IgD-negative memory B cell (primary cell): ENCODE measurements at regions not wholly inside any gene's neighbourhood (a gene's known extent, or its start where the extent isn't known, plus 50 kb on each side); places are given as distances from the start of the nearest gene placed in this dataset.

Experiments
- H3K27ac Mint-ChIP-seq, 3 donors: one replicate each; pipeline ENCODE4 v1.8.0; 2020 to 2022; ENCODE audit warnings: mild to moderate bottlenecking in 3 of 3, mixed read lengths in 3 of 3, moderate library complexity in 1 of 3
- H3K27me3 Mint-ChIP-seq: one replicate; pipeline ENCODE4 v1.8.0; 2021; ENCODE audit warnings: mixed read lengths
- H3K36me3 Mint-ChIP-seq: one replicate; pipeline ENCODE4 v1.8.0; 2020; ENCODE audit warnings: mild to moderate bottlenecking, mixed read lengths
- H3K4me1 Mint-ChIP-seq, 3 donors: one replicate each; pipeline ENCODE4 v1.8.0; 2020 to 2022; ENCODE audit warnings: mixed read lengths in 3 of 3, mild to moderate bottlenecking in 1 of 3
- H3K4me3 Mint-ChIP-seq, 4 donors: one replicate each; pipeline ENCODE4 v1.8.0; 2020 to 2022; ENCODE audit warnings: mild to moderate bottlenecking in 4 of 4, mixed read lengths in 4 of 4, moderate library complexity in 3 of 4
- H3K9me3 Mint-ChIP-seq, 3 donors: one replicate each; pipeline ENCODE4 v1.8.0; 2020 to 2021; ENCODE audit warnings: mixed read lengths in 3 of 3, mild to moderate bottlenecking in 1 of 3

DNA sequence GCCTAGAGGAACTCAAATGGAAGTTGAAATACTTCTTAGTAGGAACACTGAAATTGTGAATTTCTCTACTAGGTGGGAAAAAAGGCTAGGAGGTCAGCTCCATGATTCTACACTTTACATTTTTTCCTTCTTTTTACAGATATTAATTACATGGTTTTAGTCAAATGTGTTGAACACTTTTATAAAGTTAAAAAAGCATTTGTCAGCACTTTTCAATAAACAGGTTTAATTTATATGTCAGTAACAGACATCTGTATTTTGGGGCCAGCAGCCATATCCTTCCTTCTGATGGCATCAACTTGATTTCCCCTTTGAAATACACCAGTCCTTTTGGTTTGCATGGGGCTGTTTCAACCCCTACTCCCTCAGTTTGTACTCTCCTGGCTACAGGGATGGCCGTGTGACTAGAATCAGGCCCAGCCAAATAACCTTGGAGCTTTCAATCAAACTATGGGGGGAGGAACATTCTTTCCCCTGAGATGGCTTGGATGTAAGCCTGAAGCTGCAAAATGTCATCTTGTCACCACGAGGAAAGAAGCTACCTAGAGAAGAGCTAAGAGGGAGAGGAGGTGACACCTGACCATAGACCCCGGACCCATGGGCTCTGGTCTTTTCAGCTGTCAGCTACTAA lies 171.0 kb upstream of the NEBL start:
- H3K9me3 Mint-ChIP-seq = no peaks in the 10 kb centered on the region
- H3K4me1 Mint-ChIP-seq = no peaks in the 10 kb centered on the region
- H3K27ac Mint-ChIP-seq = no peak overlapping the region
- H3K4me3 Mint-ChIP-seq = no peak overlapping the region
- H3K27me3 Mint-ChIP-seq = peaks cover 2% of the 10 kb centered on the region
- no peaks in the 10 kb centered on the region for H3K36me3 Mint-ChIP-seq

DNA sequence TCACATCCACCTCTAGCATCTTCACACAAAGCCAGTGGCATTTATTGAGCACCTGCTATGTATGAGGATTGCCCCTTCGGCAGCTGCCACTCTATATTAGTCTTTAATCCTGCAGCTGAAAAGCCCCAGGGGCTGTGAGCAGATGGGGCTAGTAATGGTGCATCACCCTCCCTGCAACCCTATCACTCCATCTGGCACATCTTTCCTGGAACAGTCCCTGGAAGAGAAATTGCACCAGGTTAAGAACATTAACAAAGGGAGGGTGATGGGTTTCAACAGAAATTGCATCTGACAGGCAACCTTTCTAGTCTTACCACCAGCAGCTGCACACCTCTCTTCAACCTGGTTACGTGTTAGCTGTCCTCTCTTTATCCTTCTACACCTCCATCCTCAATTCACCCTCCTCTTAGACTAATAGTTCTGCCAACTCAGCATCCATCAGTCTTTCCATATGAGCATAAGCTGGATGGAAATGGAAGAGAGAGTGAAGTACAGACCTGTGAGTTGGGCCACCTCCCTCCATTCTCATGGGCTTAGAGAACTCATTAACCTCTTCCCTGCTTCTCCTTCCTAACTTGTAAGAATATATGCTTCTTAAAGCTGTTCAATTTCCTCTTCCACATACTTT lies 168.6 kb upstream of the NEBL start:
- Mint-ChIP-seq H3K4me3 (no peak overlapping the region), H3K27ac (no peak overlapping the region), H3K9me3 (peaks cover 0 to under 1% (median under 1%) of the 10 kb centered on the region in 3 donors), H3K27me3 (peaks cover 2% of the 10 kb centered on the region), H3K4me1 (peaks cover 0 to 1% (median 0%) of the 10 kb centered on the region in 3 donors), H3K36me3 (no peaks in the 10 kb centered on the region)

DNA sequence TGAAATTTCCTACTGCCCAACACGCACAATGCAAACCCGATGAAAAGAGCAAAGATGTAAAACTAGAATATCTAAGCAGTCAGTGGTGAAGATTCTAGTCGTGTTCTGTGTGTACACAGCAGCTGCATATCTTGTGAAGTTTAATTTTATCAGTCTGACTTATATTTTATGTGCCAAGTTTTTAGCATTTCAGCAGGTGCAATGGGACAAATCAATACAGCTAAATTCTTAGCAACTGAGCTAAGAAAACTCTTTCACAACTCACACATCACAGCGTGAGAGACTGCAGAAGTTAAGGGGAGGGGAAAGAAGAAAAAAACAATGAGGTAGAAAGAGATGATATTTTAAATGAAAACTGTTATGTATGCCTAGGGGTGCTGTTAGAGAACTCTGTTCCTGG lies 164.9 kb upstream of the NEBL start:
- peaks cover 4 to 9% (median 4%) of the 10 kb centered on the region in 3 donors for H3K9me3 Mint-ChIP-seq
- H3K36me3 Mint-ChIP-seq = peaks cover 2% of the 10 kb centered on the region
- H3K27me3 Mint-ChIP-seq = no peaks in the 10 kb centered on the region
- no peak overlapping the region for H3K27ac Mint-ChIP-seq
- no peak overlapping the region for H3K4me3 Mint-ChIP-seq
- H3K4me1 Mint-ChIP-seq = peaks cover 0 to 1% (median 0%) of the 10 kb centered on the region in 3 donors

DNA sequence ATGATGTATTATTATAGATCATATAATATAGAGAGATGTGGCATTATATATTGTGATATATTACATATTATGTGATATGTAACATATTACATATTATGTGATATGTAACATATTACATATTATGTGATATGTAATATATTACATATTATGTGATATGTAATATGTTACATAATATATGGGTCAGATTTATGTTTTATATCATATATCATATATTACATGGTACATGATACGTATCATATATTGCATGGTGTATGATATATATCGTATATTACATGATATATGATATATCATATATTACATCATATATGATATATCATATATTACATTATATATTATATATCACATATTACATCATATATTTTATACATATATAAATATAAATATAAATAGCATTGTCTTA lies 164.1 kb upstream of the NEBL start:
- Mint-ChIP-seq H3K36me3 (peaks cover 2% of the 10 kb centered on the region), H3K4me1 (peaks cover 0 to 1% (median 0%) of the 10 kb centered on the region in 3 donors), H3K27me3 (no peaks in the 10 kb centered on the region), H3K4me3 (no peak overlapping the region), H3K27ac (no peak overlapping the region), H3K9me3 (peaks cover 4 to 9% (median 4%) of the 10 kb centered on the region in 3 donors)

DNA sequence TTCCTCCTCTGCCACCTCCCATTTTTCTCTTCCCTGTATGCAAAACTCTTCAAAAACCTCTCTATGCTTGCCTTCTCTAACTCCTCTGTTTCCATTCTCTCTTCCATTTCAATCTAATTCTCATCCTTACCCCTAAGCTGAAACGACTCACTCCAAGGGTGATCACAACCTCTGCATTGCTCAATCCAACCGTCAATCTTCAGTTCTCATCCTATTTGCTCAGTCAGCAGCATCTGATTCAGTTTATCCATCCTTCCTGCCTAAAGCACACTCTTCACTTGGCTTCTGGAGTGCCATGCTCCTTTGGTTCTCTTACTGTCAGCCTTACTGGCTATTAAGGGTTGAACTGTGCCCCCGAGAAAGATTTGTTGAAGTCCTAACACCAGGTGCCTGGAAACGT lies 163.5 kb upstream of the NEBL start:
- Mint-ChIP-seq H3K4me3 (no peak overlapping the region), H3K4me1 (peaks cover 0 to 1% (median 0%) of the 10 kb centered on the region in 3 donors), H3K36me3 (peaks cover 2% of the 10 kb centered on the region)

DNA sequence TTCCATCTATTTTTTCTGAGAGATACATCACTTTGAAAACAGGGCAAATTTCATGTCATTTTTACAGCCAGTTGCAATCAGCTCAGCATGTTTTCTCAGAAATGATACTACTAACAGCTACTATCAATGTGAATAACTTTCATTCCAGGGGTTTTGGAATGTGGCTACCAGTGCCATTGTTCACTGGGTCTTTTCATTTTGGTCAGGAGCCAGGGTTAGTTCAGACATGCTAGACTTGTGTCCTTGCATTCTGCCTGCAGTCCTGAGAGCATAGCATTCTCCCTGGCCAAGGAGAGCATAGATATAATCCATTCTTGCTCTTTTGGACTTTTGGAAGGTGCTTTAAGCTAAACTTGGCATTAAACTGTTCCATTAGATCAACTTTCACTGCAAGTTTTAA lies 160.9 kb upstream of the NEBL start:
- Mint-ChIP-seq H3K4me3 (no peak overlapping the region), H3K4me1 (peaks cover 0 to 1% (median 0%) of the 10 kb centered on the region in 3 donors), H3K36me3 (peaks cover 2% of the 10 kb centered on the region), H3K27ac (no peak overlapping the region), H3K27me3 (no peaks in the 10 kb centered on the region), H3K9me3 (peaks cover 4 to 9% (median 4%) of the 10 kb centered on the region in 3 donors)

More for the DNA sequence above, 163.5 kb upstream of the NEBL start:
- Mint-ChIP-seq H3K27ac (no peak overlapping the region), H3K27me3 (no peaks in the 10 kb centered on the region), H3K9me3 (peaks cover 4 to 9% (median 4%) of the 10 kb centered on the region in 3 donors)

DNA sequence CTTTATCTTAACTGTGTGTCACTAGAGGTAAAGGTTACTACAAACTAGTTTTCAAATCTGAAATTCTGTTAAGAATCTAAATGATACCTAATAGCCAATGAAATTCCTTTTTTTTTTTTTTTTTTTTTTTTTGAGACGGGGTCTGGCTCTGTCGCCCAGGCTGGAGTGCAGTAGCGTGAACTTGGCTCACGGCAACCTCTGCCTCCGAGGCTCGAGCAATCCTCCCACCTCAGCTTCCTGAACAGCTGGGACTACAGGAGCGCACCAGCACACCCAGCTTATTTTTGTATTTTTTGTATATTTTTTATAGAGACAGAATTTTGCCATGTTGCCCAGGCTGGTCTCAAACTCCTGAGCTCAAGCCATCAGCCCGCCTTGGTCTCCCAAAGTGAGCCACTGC lies 160.3 kb upstream of the NEBL start:
- Mint-ChIP-seq H3K36me3 (peaks cover 2% of the 10 kb centered on the region), H3K4me3 (no peak overlapping the region), H3K4me1 (peaks cover 0 to 1% (median 0%) of the 10 kb centered on the region in 3 donors), H3K27ac (no peak overlapping the region), H3K27me3 (no peaks in the 10 kb centered on the region), H3K9me3 (peaks cover 4 to 9% (median 4%) of the 10 kb centered on the region in 3 donors)

DNA sequence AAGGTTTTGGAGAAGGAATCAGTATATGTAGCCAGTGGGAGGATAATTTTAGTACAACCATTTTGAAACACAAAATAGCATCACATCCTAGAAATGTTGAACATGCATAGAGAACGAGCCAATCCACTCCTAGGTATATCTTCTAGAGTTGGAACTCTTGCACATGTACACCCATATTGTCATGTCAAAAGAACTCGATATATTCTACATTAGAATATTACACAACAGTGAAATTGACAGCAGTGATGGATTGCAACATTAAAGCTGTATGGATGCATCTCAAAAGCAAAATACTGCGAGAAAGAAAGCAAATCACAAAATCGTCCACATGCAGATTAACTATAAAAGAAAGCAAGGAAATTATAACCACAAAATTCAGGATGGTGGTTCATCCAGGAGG lies 159.3 kb upstream of the NEBL start:
- Mint-ChIP-seq H3K4me3 (no peak overlapping the region), H3K9me3 (peaks cover 4 to 10% (median 4%) of the 10 kb centered on the region in 3 donors), H3K27me3 (no peaks in the 10 kb centered on the region), H3K36me3 (peaks cover 2% of the 10 kb centered on the region), H3K27ac (no peak overlapping the region), H3K4me1 (no peaks in the 10 kb centered on the region)

DNA sequence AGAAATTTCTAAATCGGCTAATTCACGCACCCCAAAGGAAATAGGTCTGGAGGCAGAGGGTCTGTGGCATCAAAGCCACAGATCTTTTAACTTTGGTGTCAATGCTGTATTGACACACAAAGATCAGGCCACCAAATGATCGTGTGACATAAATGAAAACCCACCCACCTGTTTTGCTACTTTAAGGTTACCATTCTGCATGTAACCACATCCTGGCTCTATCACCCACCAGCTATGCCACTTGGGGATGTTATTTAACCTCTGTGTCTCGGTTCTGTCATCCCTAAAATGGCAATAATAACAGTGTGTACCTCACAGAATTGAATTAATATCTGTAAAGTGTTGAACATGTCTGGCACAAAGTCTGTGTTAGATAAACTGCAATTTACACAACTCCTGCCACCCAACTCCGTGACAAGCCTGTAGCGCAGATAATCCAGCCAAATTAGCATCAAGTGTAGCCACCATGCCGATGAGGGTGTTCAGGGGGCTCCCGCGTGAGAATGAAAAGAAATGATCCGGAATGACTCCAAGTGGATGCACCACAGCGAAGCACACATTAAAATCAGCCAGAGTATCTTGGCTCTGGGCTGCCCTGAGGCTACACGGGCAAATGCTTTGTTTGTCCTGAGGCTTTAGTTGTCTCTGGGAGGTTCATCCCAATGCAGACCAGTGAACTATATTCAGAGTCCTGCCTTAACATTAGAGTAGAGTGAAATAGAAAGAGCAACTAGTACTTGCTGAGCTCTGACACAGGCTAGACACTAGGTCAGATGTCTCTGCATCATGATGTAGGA lies 158.4 kb upstream of the NEBL start:
- peaks cover under 1 to 12% (median 4%) of the 10 kb centered on the region in 3 donors for H3K9me3 Mint-ChIP-seq
- no peaks in the 10 kb centered on the region for H3K4me1 Mint-ChIP-seq
- H3K27me3 Mint-ChIP-seq = no peaks in the 10 kb centered on the region
- H3K36me3 Mint-ChIP-seq = peaks cover 2% of the 10 kb centered on the region
- H3K4me3 Mint-ChIP-seq = no peak overlapping the region
- no peak overlapping the region for H3K27ac Mint-ChIP-seq

DNA sequence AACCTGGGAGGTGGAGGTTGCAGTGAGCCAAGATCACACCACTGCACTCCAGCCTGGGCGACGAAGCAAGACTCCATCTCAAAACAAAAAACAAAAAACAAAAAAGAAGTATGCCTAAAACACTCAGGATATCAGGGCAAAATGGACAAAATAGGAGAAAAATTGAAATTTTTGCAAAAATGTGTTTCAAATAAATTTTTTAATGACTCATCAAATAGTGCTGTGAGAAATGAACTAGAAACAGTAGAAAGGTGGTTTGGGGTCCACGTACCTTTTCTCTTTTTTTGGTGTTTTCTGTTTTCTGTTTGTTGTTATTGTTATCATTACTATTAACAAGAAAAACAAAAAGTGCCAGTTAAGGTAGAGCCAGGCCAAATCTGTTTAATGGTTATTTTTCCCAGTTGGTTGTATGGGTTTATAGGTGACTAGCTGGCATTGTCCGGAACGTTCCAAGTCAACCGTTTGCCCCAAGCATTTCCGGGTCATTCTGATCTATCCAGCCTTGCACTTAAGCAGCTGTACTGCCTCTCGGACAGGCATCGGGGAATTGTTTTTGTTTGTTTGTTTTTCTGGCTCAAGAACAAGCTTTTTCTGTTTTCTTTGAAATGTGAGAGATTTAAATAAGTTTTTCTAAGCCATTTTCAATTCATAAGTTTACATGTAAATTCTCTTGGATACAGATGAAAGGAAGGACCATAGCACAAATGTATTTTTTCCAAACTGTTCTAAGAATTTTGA lies 157.0 kb upstream of the NEBL start:
- H3K9me3 Mint-ChIP-seq = peaks cover 2 to 10% (median 3%) of the 10 kb centered on the region in 3 donors
- peaks cover 2% of the 10 kb centered on the region for H3K36me3 Mint-ChIP-seq
- H3K27me3 Mint-ChIP-seq = no peaks in the 10 kb centered on the region
- no peak overlapping the region for H3K27ac Mint-ChIP-seq
- H3K4me1 Mint-ChIP-seq = no peaks in the 10 kb centered on the region
- H3K4me3 Mint-ChIP-seq = peak overlapping the region in 1 of 4 donors; percentile 63

DNA sequence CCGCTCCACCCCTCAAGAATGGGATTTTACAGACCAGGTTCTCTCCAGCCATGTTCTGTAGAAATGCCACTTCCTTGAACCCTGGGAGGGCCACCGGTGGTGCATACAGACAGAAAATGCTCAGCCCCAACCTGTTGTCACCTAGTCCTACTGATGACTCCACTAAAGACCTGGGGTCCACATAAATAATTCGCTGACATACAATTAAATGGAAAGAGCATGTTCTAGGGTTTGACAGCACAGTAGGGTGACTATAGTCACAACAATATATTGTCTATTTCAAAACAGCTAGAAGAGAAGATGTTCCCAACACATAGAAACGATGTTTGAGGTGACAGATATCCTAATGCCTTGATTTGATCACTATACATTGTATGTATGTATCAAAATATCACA lies 155.6 kb upstream of the NEBL start:
- Mint-ChIP-seq H3K4me3 (no peak overlapping the region), H3K27me3 (no peaks in the 10 kb centered on the region), H3K9me3 (peaks cover 0 to 9% (median 3%) of the 10 kb centered on the region in 3 donors), H3K4me1 (no peaks in the 10 kb centered on the region), H3K36me3 (peaks cover 2% of the 10 kb centered on the region), H3K27ac (no peak overlapping the region)

DNA sequence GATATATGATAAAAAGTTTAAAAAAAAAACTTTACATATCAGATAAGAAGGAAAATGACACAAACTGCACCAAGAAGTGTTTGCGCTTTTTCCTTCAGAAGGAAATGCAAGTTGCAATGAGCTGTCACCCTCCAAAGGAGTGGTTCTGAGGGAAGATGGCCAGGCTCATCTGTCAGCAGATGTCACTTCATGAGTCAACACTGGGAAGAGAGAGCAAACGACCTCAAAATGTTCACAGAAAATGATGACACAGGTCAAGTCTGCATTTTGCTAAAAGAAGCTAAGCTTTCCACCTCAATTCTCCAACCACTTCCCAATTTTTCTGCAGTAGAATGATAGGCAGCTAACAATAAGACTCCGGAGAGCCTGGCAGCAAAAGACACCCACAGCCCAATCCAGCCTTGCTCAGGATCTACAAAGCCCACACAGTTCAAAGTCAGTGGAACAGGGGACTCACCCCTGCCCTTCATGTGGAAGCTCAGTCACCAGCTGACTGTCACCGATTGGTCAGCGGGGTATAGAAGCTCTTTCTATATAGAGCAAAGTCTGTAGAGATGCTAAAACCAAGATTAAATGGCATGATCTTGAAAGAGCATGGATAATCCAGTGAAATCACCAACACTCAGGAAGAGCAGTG lies 155.1 kb upstream of the NEBL start:
- Mint-ChIP-seq H3K36me3 (peaks cover 2% of the 10 kb centered on the region), H3K4me3 (no peak overlapping the region), H3K27ac (no peak overlapping the region), H3K4me1 (no peaks in the 10 kb centered on the region), H3K27me3 (no peaks in the 10 kb centered on the region), H3K9me3 (peaks cover 0 to 8% (median 3%) of the 10 kb centered on the region in 3 donors)

DNA sequence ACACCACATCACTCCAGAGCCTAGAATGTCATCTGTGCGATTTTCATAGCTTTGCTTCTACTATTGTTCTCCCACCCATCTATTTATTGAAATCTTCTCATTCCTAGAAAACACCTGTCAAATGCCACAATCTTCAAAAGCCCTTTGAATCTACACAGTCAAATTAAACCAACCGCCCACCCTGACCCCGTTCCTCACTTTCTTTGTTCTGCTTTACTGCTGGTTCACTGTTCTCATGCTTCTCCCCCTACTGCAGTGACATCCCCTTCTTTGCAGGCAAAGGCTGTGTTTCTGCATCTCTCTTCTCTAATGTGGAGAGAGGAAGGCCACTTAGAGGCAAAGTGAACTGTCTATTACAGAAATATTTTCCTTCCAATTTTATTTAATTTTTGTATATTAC lies 152.4 kb upstream of the NEBL start:
- Mint-ChIP-seq H3K4me1 (no peaks in the 10 kb centered on the region), H3K4me3 (no peak overlapping the region), H3K27me3 (no peaks in the 10 kb centered on the region), H3K27ac (no peak overlapping the region), H3K9me3 (peaks cover 3 to 6% (median 3%) of the 10 kb centered on the region in 3 donors), H3K36me3 (no peaks in the 10 kb centered on the region)

DNA sequence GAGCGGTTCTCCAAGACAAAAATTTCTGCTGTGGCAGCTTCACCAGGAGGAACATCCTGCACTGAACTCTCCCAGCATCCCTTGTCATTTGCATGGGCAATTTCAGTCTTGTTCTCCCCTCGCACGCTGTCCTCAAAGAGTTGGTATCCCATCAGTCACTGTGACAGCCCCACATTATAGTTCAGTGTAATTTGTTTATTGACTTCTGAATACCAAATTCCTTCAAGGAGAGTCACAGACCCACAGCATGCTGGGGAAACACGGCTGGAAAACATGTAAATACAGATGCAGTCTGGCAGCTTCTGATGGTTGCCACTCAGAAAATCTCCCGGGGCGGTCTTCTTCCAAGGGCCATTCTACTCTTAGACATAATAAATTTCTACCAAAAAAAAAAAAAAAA lies 151.0 kb upstream of the NEBL start:
- Mint-ChIP-seq H3K9me3 (peaks cover 3 to 6% (median 3%) of the 10 kb centered on the region in 3 donors), H3K27ac (no peak overlapping the region), H3K4me3 (no peak overlapping the region), H3K27me3 (peaks cover under 1% of the 10 kb centered on the region), H3K36me3 (no peaks in the 10 kb centered on the region), H3K4me1 (no peaks in the 10 kb centered on the region)
